GM19467 (cell line): ENCODE measurements at regions not wholly inside any gene's neighbourhood (a gene's known extent, or its start where the extent isn't known, plus 50 kb on each side); places are given as distances from the start of the nearest gene placed in this dataset.
"Not testable (repeated sequence)": the region's sequence is repeated elsewhere in the genome, so short reads cannot be mapped to it uniquely, and the experiment has no call there.

Experiments
- ATAC-seq: cut with Tn5 transposase; IDR thresholded peaks from one replicate; pipeline ENCODE4 v1.9.1; 2021; ENCODE audit warnings: mild to moderate bottlenecking, moderate library complexity; ENCODE audit not compliant: unreplicated experiment

- ATAC-seq = no peak
Measured at GRCh38 chr3:109784852-109785631, 447.7 kb upstream of the DPPA4 start.

- no peak for ATAC-seq
Measured at GRCh38 chr3:109803274-109803673, 465.9 kb upstream of the DPPA4 start.

GRCh38 chr3:109804697-109805096, 467.4 kb upstream of the DPPA4 start:
- no peak for ATAC-seq

- peak; percentile 87 for ATAC-seq
Measured at GRCh38 chr3:109806929-109807328, 469.6 kb upstream of the DPPA4 start.

- no peak for ATAC-seq
Measured at GRCh38 chr3:109809513-109809912, 472.2 kb upstream of the DPPA4 start.

- ATAC-seq = no peak
Measured at GRCh38 chr3:109818081-109818480, 480.7 kb upstream of the DPPA4 start.

GRCh38 chr3:109819734-109820133, 482.4 kb upstream of the DPPA4 start:
- no peak for ATAC-seq

GRCh38 chr3:109825971-109826810, 488.8 kb upstream of the DPPA4 start:
- ATAC-seq = no peak

GRCh38 chr3:109831403-109831802, 494.1 kb upstream of the DPPA4 start:
- no peak for ATAC-seq

GRCh38 chr3:109835958-109836357, 498.6 kb upstream of the DPPA4 start:
- ATAC-seq = no peak

- no peak for ATAC-seq
Measured at GRCh38 chr3:109851854-109852253, 514.5 kb upstream of the DPPA4 start.

GRCh38 chr3:109852283-109852682, 514.9 kb upstream of the DPPA4 start:
- ATAC-seq = no peak

- ATAC-seq = no peak
Measured at GRCh38 chr3:109853077-109853731, 515.9 kb upstream of the DPPA4 start.

GRCh38 chr3:109863701-109864100, 526.4 kb upstream of the DPPA4 start:
- ATAC-seq = no peak

GRCh38 chr3:109864452-109864851, 527.1 kb upstream of the DPPA4 start:
- no peak for ATAC-seq

- no peak for ATAC-seq
Measured at GRCh38 chr3:109869586-109869985, 532.2 kb upstream of the DPPA4 start.

GRCh38 chr3:109874896-109875708, 537.8 kb upstream of the DPPA4 start:
- no peak for ATAC-seq

GRCh38 chr3:109877616-109878015, 540.3 kb upstream of the DPPA4 start:
- ATAC-seq = not testable (repeated sequence)

- no peak for ATAC-seq
Measured at GRCh38 chr3:109882144-109882543, 544.8 kb upstream of the DPPA4 start.

GRCh38 chr3:109887293-109887692, 549.9 kb upstream of the DPPA4 start:
- ATAC-seq = no peak

GRCh38 chr3:109888026-109888425, 550.7 kb upstream of the DPPA4 start:
- no peak for ATAC-seq
